ENCODE measurements at regions not wholly inside any gene's neighbourhood (a gene's known extent, or its start where the extent isn't known, plus 50 kb on each side); places are given as distances from the start of the nearest gene placed in this dataset.

GRCh38 chr20:48431653-48432493, 395.9 kb downstream of the PREX1 start:
- ATAC-seq = no peak
- TF ChIP-seq, protein P1, sequence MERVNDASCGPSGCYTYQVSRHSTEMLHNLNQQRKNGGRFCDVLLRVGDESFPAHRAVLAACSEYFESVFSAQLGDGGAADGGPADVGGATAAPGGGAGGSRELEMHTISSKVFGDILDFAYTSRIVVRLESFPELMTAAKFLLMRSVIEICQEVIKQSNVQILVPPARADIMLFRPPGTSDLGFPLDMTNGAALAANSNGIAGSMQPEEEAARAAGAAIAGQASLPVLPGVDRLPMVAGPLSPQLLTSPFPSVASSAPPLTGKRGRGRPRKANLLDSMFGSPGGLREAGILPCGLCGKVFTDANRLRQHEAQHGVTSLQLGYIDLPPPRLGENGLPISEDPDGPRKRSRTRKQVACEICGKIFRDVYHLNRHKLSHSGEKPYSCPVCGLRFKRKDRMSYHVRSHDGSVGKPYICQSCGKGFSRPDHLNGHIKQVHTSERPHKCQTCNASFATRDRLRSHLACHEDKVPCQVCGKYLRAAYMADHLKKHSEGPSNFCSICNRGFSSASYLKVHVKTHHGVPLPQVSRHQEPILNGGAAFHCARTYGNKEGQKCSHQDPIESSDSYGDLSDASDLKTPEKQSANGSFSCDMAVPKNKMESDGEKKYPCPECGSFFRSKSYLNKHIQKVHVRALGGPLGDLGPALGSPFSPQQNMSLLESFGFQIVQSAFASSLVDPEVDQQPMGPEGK (CRISPR knock-in tag; IDR thresholded peaks at IDR 0.05; ENCODE audit: borderline replicate concordance) = no peak
- TF ChIP-seq ISL1 (CRISPR knock-in tag; IDR thresholded peaks at IDR 0.05) = no peak
- no peak for TF ChIP-seq ZNF565 (CRISPR knock-in tag; conservative IDR thresholded peaks at IDR 0.05; ENCODE audit: low read depth)
- no peak for TF ChIP-seq PPARA (CRISPR knock-in tag; IDR thresholded peaks at IDR 0.05; ENCODE audit: borderline replicate concordance)
- TF ChIP-seq ZFP3 (CRISPR knock-in tag; IDR thresholded peaks at IDR 0.05) = no peak
- no peak for TF ChIP-seq TOX (CRISPR knock-in tag; IDR thresholded peaks at IDR 0.05; ENCODE audit: borderline replicate concordance)
- no peak for TF ChIP-seq OSR1 (CRISPR knock-in tag; IDR thresholded peaks at IDR 0.05)
- no peak for TF ChIP-seq BACH2 (CRISPR knock-in tag; IDR thresholded peaks at IDR 0.05; ENCODE audit: borderline replicate concordance)
- no peak for TF ChIP-seq RARB (CRISPR knock-in tag; IDR thresholded peaks at IDR 0.05)
- no peak for TF ChIP-seq ARNTL (CRISPR knock-in tag; IDR thresholded peaks at IDR 0.05; ENCODE audit: borderline replicate concordance, low read depth)
- TF ChIP-seq CREB5 (CRISPR knock-in tag; IDR thresholded peaks at IDR 0.05; ENCODE audit: low read depth) = no peak
- no peak for TF ChIP-seq ESRRG (CRISPR knock-in tag; IDR thresholded peaks at IDR 0.05)
- TF ChIP-seq, protein P2, sequence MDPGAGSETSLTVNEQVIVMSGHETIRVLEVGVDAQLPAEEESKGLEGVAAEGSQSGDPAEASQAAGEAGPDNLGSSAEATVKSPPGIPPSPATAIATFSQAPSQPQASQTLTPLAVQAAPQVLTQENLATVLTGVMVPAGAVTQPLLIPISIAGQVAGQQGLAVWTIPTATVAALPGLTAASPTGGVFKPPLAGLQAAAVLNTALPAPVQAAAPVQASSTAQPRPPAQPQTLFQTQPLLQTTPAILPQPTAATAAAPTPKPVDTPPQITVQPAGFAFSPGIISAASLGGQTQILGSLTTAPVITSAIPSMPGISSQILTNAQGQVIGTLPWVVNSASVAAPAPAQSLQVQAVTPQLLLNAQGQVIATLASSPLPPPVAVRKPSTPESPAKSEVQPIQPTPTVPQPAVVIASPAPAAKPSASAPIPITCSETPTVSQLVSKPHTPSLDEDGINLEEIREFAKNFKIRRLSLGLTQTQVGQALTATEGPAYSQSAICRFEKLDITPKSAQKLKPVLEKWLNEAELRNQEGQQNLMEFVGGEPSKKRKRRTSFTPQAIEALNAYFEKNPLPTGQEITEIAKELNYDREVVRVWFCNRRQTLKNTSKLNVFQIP (CRISPR knock-in tag; IDR thresholded peaks at IDR 0.05; ENCODE audit: borderline replicate concordance, low read depth) = no peak
- no peak for TF ChIP-seq SNAI2 (CRISPR knock-in tag; IDR thresholded peaks at IDR 0.05)
- TF ChIP-seq CSRNP3 (CRISPR knock-in tag; IDR thresholded peaks at IDR 0.05) = no peak
- TF ChIP-seq ZC3H10 (CRISPR knock-in tag; IDR thresholded peaks at IDR 0.05) = no peak
- no peak for TF ChIP-seq CSDC2 (CRISPR knock-in tag; IDR thresholded peaks at IDR 0.05)

- ATAC-seq = no peak
- TF ChIP-seq PPARA (CRISPR knock-in tag; IDR thresholded peaks at IDR 0.05; ENCODE audit: borderline replicate concordance) = no peak
- no peak for TF ChIP-seq ZFP30 (CRISPR knock-in tag; IDR thresholded peaks at IDR 0.05)
- TF ChIP-seq TCF4 (CRISPR knock-in tag; IDR thresholded peaks at IDR 0.05; ENCODE audit: borderline replicate concordance) = no peak
- no peak for TF ChIP-seq ESRRG (CRISPR knock-in tag; IDR thresholded peaks at IDR 0.05)
- TF ChIP-seq, protein P1 (CRISPR knock-in tag; IDR thresholded peaks at IDR 0.05; ENCODE audit: borderline replicate concordance) = no peak
- no peak for TF ChIP-seq ZFP3 (CRISPR knock-in tag; IDR thresholded peaks at IDR 0.05)
- TF ChIP-seq ZNF70 (CRISPR knock-in tag; IDR thresholded peaks at IDR 0.05) = no peak
- no peak for TF ChIP-seq ARNTL (CRISPR knock-in tag; IDR thresholded peaks at IDR 0.05; ENCODE audit: borderline replicate concordance, low read depth)
- no peak for TF ChIP-seq GLIS3 (CRISPR knock-in tag; IDR thresholded peaks at IDR 0.05)
- TF ChIP-seq BACH2 (CRISPR knock-in tag; IDR thresholded peaks at IDR 0.05; ENCODE audit: borderline replicate concordance) = no peak
- no peak for TF ChIP-seq ZC3H10 (CRISPR knock-in tag; IDR thresholded peaks at IDR 0.05)
- no peak for TF ChIP-seq CSDC2 (CRISPR knock-in tag; IDR thresholded peaks at IDR 0.05)
- no peak for TF ChIP-seq ZNF565 (CRISPR knock-in tag; conservative IDR thresholded peaks at IDR 0.05; ENCODE audit: low read depth)
- TF ChIP-seq CSRNP3 (CRISPR knock-in tag; IDR thresholded peaks at IDR 0.05) = no peak
These were observed 401.2 kb downstream of the PREX1 start for GRCh38 chr20:48426630-48427029.

Data from SK-N-SH treated with all-trans-retinoic acid at 6 μM for 48 hours (cell line).